HepG2 (cell line): ENCODE measurements at regions not wholly inside any gene's neighbourhood (a gene's known extent, or its start where the extent isn't known, plus 50 kb on each side); places are given as distances from the start of the nearest gene placed in this dataset.

Experiments used
- ATAC-seq: fragments of 200-7000 bp; cut with Tn5 transposase; 3 replicates; pipeline ENCODE4 v1.9.1; 2020; ENCODE audit warnings: mild to moderate bottlenecking, moderate library complexity
- BruUV-seq: library from RNA; stranded (reverse); fragments of 400-500 nt; replicated peaks from 2 replicates; lab custom pipeline; 2021; lab: Mats Ljungman, UMichigan
- CTCF ChIA-PET: fragments of 300-600 bp; formaldehyde crosslinking; extraction: SDS; loops from one replicate; lab custom pipeline; 2021; ENCODE audit warnings: low total read pairs, inconsistent platforms, low intra/inter-chr PET ratio; lab: Yijun Ruan, JAX
- POLR2A ChIA-PET: fragments of 350-600 bp; sonication (Branson Sonifier 250); formaldehyde crosslinking; loops from one replicate; lab custom pipeline; 2020; ENCODE audit warnings: antibody characterized with exemption, inconsistent platforms; lab: Yijun Ruan, JAX
- DNase-seq: peaks from one replicate; pipeline ENCODE4 v3.0.0-alpha.2; 2015; ENCODE audit warnings: low spot score
- FAIRE-seq: peaks from 3 replicates; lab custom pipeline; 2011; peaks lifted over from hg19 to GRCh38; lab: Jason Lieb, UNC
- H2AFZ ChIP-seq: one replicate; pipeline ENCODE4 v1.6.1; 2011; ENCODE audit warnings: low read length, inconsistent platforms
- H3K27ac ChIP-seq: fragments of 300-600 bp; 3 replicates; pipeline ENCODE4 v1.8.0; 2011; ENCODE audit warnings: mixed run types, mild to moderate bottlenecking, mixed read lengths, low read length, inconsistent platforms; ENCODE audit not compliant: insufficient read depth; ENCODE audit errors: extremely low read length
- H3K27me3 ChIP-seq, 2 experiments: fragments of 200-600 bp in 1 of 2; 2 replicates in 1 of 2; 3 replicates in 1 of 2; pipeline versions ENCODE4 v1.6.0 to v1.8.0; 2011; ENCODE audit warnings: low read length in 2 of 2, mild to moderate bottlenecking in 2 of 2, moderate library complexity in 2 of 2, inconsistent platforms in 1 of 2; ENCODE audit not compliant: insufficient read depth in 2 of 2, control insufficient read depth in 1 of 2
- H3K36me3 ChIP-seq, 2 experiments: fragments of 200-600 bp in 1 of 2; replicated peaks in 1 of 2; 2 replicates in 1 of 2; 3 replicates in 1 of 2; pipeline versions ENCODE4 v1.5.1 to v1.8.0; 2011; ENCODE audit warnings: low read length in 2 of 2, inconsistent platforms in 1 of 2; ENCODE audit not compliant: insufficient read depth in 2 of 2, control insufficient read depth in 1 of 2
- H3K4me1 ChIP-seq: 2 replicates; pipeline ENCODE4 v1.5.1; 2012; ENCODE audit warnings: low read length, inconsistent platforms; ENCODE audit not compliant: insufficient read depth
- H3K4me2 ChIP-seq: 2 replicates; pipeline ENCODE4 v1.6.0; 2011; ENCODE audit warnings: low read depth, low read length, inconsistent platforms
- H3K4me3 ChIP-seq, 3 experiments: fragments of 200-600 bp in 1 of 3; sonication (generic), shearing (Covaris generic) in 1 of 3; replicated peaks in 1 of 3; 2 replicates each; pipeline ENCODE4 v1.5.1; 2011 to 2016; ENCODE audit warnings: low read length in 3 of 3, inconsistent platforms in 2 of 3, low read depth in 2 of 3, mild to moderate bottlenecking in 2 of 3, control low read depth in 1 of 3, mixed read lengths in 1 of 3; ENCODE audit not compliant: insufficient read depth in 1 of 3
- H3K79me2 ChIP-seq: one replicate; pipeline ENCODE4 v1.6.1; 2011; ENCODE audit warnings: low read length, inconsistent platforms; ENCODE audit not compliant: insufficient read depth
- H3K9ac ChIP-seq: 2 replicates; pipeline ENCODE4 v1.6.0; 2011; ENCODE audit warnings: mild to moderate bottlenecking, low read depth, low read length, inconsistent platforms; ENCODE audit not compliant: insufficient read depth
- H3K9me3 ChIP-seq: 2 replicates; pipeline ENCODE4 v1.5.1; 2012; ENCODE audit warnings: mild to moderate bottlenecking, low read length
- H4K20me1 ChIP-seq: 2 replicates; pipeline ENCODE4 v1.6.0; 2011; ENCODE audit warnings: inconsistent platforms, mild to moderate bottlenecking, low read length, moderate library complexity; ENCODE audit not compliant: insufficient read depth
- GRHL1 ChIP-seq: sonication (generic); formaldehyde crosslinking; conservative IDR thresholded peaks from 2 replicates; pipeline ENCODE4 v1.8.0; 2022; ENCODE audit warnings: missing genetic modification reagents
- GZF1 ChIP-seq: sonication (generic); formaldehyde crosslinking; IDR thresholded peaks from 2 replicates; pipeline ENCODE4 v1.5.1; 2020; ENCODE audit warnings: mild to moderate bottlenecking, missing genetic modification reagents
- HOXA7 ChIP-seq: sonication (generic); formaldehyde crosslinking; IDR thresholded peaks from 2 replicates; pipeline ENCODE4 v1.8.1; 2022; ENCODE audit warnings: mild to moderate bottlenecking, missing genetic modification reagents, moderate library complexity
- KLF6 ChIP-seq: IDR thresholded peaks from 2 replicates; pipeline ENCODE4 v1.8.0; 2016; ENCODE audit warnings: missing biosample characterization, missing genetic modification reagents
- MAZ ChIP-seq, 2 experiments: sonication (generic) in 1 of 2; formaldehyde crosslinking in 1 of 2; IDR thresholded peaks; 2 replicates each; pipeline versions ENCODE4 v1.5.0 to v1.6.1; 2012 to 2020; ENCODE audit warnings: low read depth in 2 of 2, mild to moderate bottlenecking in 2 of 2, borderline replicate concordance in 1 of 2, improper control_type of control experiment in 1 of 2, low read length in 1 of 2, missing genetic modification reagents in 1 of 2, moderate library complexity in 1 of 2
- RBM22 ChIP-seq: fragments of 200-400 bp; formaldehyde crosslinking; optimal IDR thresholded peaks from 2 replicates; pipeline ENCODE3; 2017; ENCODE audit warnings: mild to moderate bottlenecking, low read length, moderate library complexity
- ZNF331 ChIP-seq: sonication (generic); formaldehyde crosslinking; IDR thresholded peaks from 2 replicates; pipeline ENCODE4 v1.4.0; 2020; ENCODE audit warnings: missing genetic modification reagents
- WGBS: methylation state at CpG from one replicate; pipeline ENCODE4 v1.1.6; 2017; ENCODE audit warnings: low lambda C conversion rate; 5-methylcytosine and 5-hydroxymethylcytosine counted together
- in situ Hi-C: cut with HindIII; loops from 2 replicates; pipeline ENCODE4 v1.10.0; 2017; ENCODE audit warnings: low pct_unique_long_range_greater_than_20kb; ENCODE audit not compliant: extremely low pct_ligation_motif_present
- intact Hi-C: fragments of 100-400 bp; cut with micrococcal nuclease; formaldehyde crosslinking; loops from one replicate; pipeline ENCODE4 v1.10.0; 2022; ENCODE audit not compliant: unreplicated experiment
- TF ChIP-seq, protein P1 (sequence below): sonication (generic); formaldehyde crosslinking; IDR thresholded peaks from 2 replicates; pipeline ENCODE4 v1.5.0; 2020; ENCODE audit warnings: missing genetic modification reagents
- TF ChIP-seq, protein P2 (sequence below): sonication (generic); formaldehyde crosslinking; IDR thresholded peaks from 2 replicates; pipeline ENCODE4 v1.4.0; 2020; ENCODE audit warnings: mild to moderate bottlenecking, missing genetic modification reagents
- TF ChIP-seq, protein P3 (sequence below): sonication (generic); formaldehyde crosslinking; IDR thresholded peaks from 2 replicates; pipeline ENCODE4 v1.5.0; 2020; ENCODE audit warnings: missing genetic modification reagents, mild to moderate bottlenecking, borderline replicate concordance
- TF ChIP-seq, protein P4 (sequence below), 2 experiments: fragments of 450-650 bp in 1 of 2; sonication (generic) in 1 of 2; formaldehyde crosslinking; IDR thresholded peaks; 2 replicates each; pipeline versions ENCODE4 v1.5.0 to v1.8.0; 2020 to 2022; ENCODE audit warnings: mild to moderate bottlenecking in 1 of 2, missing genetic modification reagents in 1 of 2

DNA sequence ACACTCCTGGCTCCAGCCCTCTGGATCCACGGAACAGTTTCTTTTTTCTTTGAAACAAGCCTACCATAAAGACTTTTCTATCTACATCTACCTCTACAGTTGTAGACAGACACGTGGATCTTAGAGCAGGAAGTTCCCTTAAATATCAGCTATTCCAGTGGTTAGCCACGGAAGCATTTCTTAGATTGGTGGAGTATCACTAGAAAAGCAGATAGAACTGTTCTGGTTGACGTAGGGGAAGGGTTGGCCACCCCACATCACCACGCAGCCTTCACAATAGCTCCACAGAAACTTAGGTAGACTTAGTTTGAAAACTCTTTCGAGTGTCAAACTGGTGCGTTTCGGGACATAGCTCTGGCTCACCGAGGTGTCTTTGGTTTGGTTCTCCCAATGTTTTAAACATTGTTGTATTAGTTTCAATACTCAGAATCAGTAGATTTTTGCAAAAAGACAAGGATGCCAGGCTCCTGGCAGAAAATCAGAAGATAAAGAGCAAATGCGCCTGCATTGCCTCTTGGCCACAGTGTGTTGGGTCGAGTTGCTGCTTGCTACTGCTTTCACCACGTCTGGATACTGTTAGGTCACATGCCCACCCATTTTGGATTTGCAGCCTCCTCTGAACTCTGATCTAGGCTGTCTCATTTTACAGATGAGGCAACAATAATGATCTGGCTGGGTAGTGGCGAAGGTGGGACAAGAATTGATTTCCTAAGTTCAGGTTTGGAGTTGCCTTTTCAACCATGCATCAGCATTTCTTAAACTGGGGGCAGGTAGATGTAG lies 71.5 kb upstream of the DTNBP1 start:
- ChIA-PET POLR2A (no interaction called here), CTCF (no interaction called here)
- ATAC-seq (no peak), DNase-seq (no peak), FAIRE-seq (no peak)
- H3K4me2 ChIP-seq, result no peak overlapping the region
- peaks cover 11% of the 10 kb centered on the region for H3K4me1 ChIP-seq
- no peak overlapping the region for H2AFZ ChIP-seq
- H3K9ac ChIP-seq, result no peak overlapping the region
- no peaks in the 10 kb centered on the region for H4K20me1 ChIP-seq
- intact Hi-C loops, result no loop called here
- H3K27ac ChIP-seq, result no peak overlapping the region
- no peaks in the 10 kb centered on the region for H3K9me3 ChIP-seq
- no peaks in the 10 kb centered on the region for H3K36me3 ChIP-seq
- BruUV-seq, result no TSS peak
- H3K4me3 ChIP-seq, result no peak overlapping the region
- H3K79me2 ChIP-seq, result no peaks in the 10 kb centered on the region
- peaks cover 0 to 10% of the 10 kb centered on the region in 2 experiments; a peak in 2 of 5 replicates for H3K27me3 ChIP-seq
- WGBS, result 42% methylated on average over 13 of the region's 13 CpGs
- TF ChIP-seq, protein P1, sequence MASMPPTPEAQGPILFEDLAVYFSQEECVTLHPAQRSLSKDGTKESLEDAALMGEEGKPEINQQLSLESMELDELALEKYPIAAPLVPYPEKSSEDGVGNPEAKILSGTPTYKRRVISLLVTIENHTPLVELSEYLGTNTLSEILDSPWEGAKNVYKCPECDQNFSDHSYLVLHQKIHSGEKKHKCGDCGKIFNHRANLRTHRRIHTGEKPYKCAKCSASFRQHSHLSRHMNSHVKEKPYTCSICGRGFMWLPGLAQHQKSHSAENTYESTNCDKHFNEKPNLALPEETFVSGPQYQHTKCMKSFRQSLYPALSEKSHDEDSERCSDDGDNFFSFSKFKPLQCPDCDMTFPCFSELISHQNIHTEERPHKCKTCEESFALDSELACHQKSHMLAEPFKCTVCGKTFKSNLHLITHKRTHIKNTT (CRISPR knock-in tag), result no peak
- TF ChIP-seq, protein P2, sequence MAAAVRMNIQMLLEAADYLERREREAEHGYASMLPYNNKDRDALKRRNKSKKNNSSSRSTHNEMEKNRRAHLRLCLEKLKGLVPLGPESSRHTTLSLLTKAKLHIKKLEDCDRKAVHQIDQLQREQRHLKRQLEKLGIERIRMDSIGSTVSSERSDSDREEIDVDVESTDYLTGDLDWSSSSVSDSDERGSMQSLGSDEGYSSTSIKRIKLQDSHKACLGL (CRISPR knock-in tag), result no peak
- TF ChIP-seq KLF6, result no peak
- in situ Hi-C loops, result no loop called here

GRCh38 chr6:15730922-15731321 lies 68.1 kb upstream of the DTNBP1 start:
- intact Hi-C loops, result no loop called here
- no peak overlapping the region for H3K27ac ChIP-seq
- TF ChIP-seq ZNF331 (CRISPR knock-in tag) (no peak), RBM22 (no peak), GRHL1 (CRISPR knock-in tag) (no peak), HOXA7 (CRISPR knock-in tag) (no peak), MAZ (IDR thresholded peaks at IDR 0.05; ENCODE audit: borderline replicate concordance, low read depth, low read length) (no peak), MAZ (CRISPR knock-in tag; IDR thresholded peaks at IDR 0.05; ENCODE audit: low read depth) (no peak), GZF1 (no peak)
- TF ChIP-seq, protein P3, sequence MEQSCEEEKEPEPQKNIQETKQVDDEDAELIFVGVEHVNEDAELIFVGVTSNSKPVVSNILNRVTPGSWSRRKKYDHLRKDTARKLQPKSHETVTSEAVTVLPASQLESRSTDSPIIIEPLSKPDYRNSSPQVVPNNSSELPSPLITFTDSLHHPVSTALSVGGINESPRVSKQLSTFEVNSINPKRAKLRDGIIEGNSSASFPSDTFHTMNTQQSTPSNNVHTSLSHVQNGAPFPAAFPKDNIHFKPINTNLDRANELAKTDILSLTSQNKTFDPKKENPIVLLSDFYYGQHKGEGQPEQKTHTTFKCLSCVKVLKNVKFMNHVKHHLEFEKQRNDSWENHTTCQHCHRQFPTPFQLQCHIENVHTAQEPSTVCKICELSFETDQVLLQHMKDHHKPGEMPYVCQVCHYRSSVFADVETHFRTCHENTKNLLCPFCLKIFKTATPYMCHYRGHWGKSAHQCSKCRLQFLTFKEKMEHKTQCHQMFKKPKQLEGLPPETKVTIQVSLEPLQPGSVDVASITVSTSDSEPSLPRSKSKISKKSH (CRISPR knock-in tag), result no peak
- TF ChIP-seq, protein P4, sequence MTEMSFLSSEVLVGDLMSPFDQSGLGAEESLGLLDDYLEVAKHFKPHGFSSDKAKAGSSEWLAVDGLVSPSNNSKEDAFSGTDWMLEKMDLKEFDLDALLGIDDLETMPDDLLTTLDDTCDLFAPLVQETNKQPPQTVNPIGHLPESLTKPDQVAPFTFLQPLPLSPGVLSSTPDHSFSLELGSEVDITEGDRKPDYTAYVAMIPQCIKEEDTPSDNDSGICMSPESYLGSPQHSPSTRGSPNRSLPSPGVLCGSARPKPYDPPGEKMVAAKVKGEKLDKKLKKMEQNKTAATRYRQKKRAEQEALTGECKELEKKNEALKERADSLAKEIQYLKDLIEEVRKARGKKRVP (CRISPR knock-in tag; IDR thresholded peaks at IDR 0.05), result no peak

More at GRCh38 chr6:15730922-15731321, 68.1 kb upstream of the DTNBP1 start:
- H3K9ac ChIP-seq, result no peak overlapping the region
- H3K4me1 ChIP-seq, result peaks cover 9% of the 10 kb centered on the region
- POLR2A ChIA-PET, result no interaction called here
- H3K79me2 ChIP-seq, result no peaks in the 10 kb centered on the region
- no peaks in the 10 kb centered on the region for H3K9me3 ChIP-seq
- 44% methylated on average over 4 of the region's 4 CpGs for WGBS
- no peak for DNase-seq
- in situ Hi-C loops, result no loop called here
- H4K20me1 ChIP-seq, result no peaks in the 10 kb centered on the region
- no TSS peak for BruUV-seq
- FAIRE-seq, result no peak
- CTCF ChIA-PET, result no interaction called here
- no peak overlapping the region for H3K4me2 ChIP-seq
- no peak overlapping the region for H3K4me3 ChIP-seq
- ATAC-seq, result no peak
- H2AFZ ChIP-seq, result no peak overlapping the region
- H3K27me3 ChIP-seq, result peaks cover 0 to 10% of the 10 kb centered on the region in 2 experiments; a peak in 2 of 5 replicates
- no peaks in the 10 kb centered on the region for H3K36me3 ChIP-seq
